Heart right ventricle (tissue), 16 donors: ENCODE measurements at regions not wholly inside any gene's neighbourhood (a gene's known extent, or its start where the extent isn't known, plus 50 kb on each side); places are given as distances from the start of the nearest gene placed in this dataset.

Experiments used
- ATAC-seq, 8 donors: fragments of 200-7000 bp; cut with Tn5 transposase; one replicate each; pipeline ENCODE4 v1.9.1; 2020; ENCODE audit warnings: mild to moderate bottlenecking in 8 of 8, moderate library complexity in 8 of 8, moderate number of reproducible peaks in 1 of 8
- DNase-seq, 2 donors: peaks; one replicate each; pipeline ENCODE4 v3.0.0-alpha.2; 2020
- H3K27ac ChIP-seq, 10 donors: fragments of 200-600 bp; sonication (generic) in 2 of 10; one replicate each; pipeline versions ENCODE4 v1.5.0 to v1.8.0; 2020 to 2022; ENCODE audit warnings: mild to moderate bottlenecking in 3 of 10
- H3K27me3 ChIP-seq, 7 donors: fragments of 200-600 bp; one replicate each; pipeline ENCODE4 v1.8.0; 2021 to 2022; ENCODE audit warnings: mild to moderate bottlenecking in 2 of 7
- H3K36me3 ChIP-seq, 9 donors: fragments of 200-600 bp; sonication (generic) in 1 of 9; one replicate each; pipeline versions ENCODE4 v1.5.0 to v1.8.0; 2020 to 2022; ENCODE audit warnings: mild to moderate bottlenecking in 2 of 9
- H3K4me1 ChIP-seq, 9 donors: fragments of 200-600 bp; sonication (generic) in 1 of 9; one replicate each; pipeline versions ENCODE4 v1.5.0 to v1.8.0; 2020 to 2022; ENCODE audit warnings: mild to moderate bottlenecking in 4 of 9
- H3K4me3 ChIP-seq, 10 donors: fragments of 200-600 bp; sonication (generic) in 2 of 10; one replicate each; pipeline versions ENCODE4 v1.5.0 to v1.8.0; 2020 to 2022; ENCODE audit warnings: mild to moderate bottlenecking in 7 of 10, moderate library complexity in 2 of 10
- H3K9me3 ChIP-seq, 11 donors: fragments of 200-600 bp in 10 of 11; sonication (generic) in 2 of 11; one replicate each; pipeline versions ENCODE4 v1.5.0 to v1.8.0; 2013 to 2022; ENCODE audit warnings: mild to moderate bottlenecking in 2 of 11, control low read depth in 1 of 11, moderate library complexity in 1 of 11
- CTCF ChIP-seq, 9 donors: fragments of 200-600 bp; sonication (generic) in 2 of 9; IDR thresholded peaks; one replicate each; pipeline versions ENCODE4 v1.5.0 to v1.8.0; 2021 to 2022; ENCODE audit warnings: antibody characterized with exemption in 9 of 9, mild to moderate bottlenecking in 5 of 9, moderate library complexity in 1 of 9
- WGBS, 2 donors: extraction: QIAGEN DNeasy Blood & Tissue Kit; methylation state at CpG; one replicate each; pipeline ENCODE4 v1.1.7; 2013; ENCODE audit warnings: inconsistent platforms in 1 of 2; 5-methylcytosine and 5-hydroxymethylcytosine counted together
- intact Hi-C, 10 donors: fragments of 100-400 bp; cut with DNase I; formaldehyde crosslinking; loops; one replicate each; pipeline versions ENCODE4 v1.11.1 to v1.14.2; 2022
- donor health status: Arrhythmogenic right ventricular cardiomyopathy.
- donor health status: ischemic (EF 13 %, LVEDD 7.1; RV severe dilation, severe dysfunction).
- donor health status: healthy with polysubstance abuse.
- donor health status: DM: no; HTN: yes; CAD: no.
- donor health status: DM: no; HTN: no; CAD: no.
- donor health status: ischemic (EF 25% LVEDD 6.9; RV normal size, moderate dysfunction).
- donor health status: ischemic (EF 25% LVEDD 5.7; RV mildly dilated, moderate dysfunction).
- donor health status: healthy.
- donor health status: DM: yes; HTN: yes; CAD: no.
- donor health status: Ischemic cardiomyopathy.
- donor health status: ischemic (EF 35%, LVEDD 5.7; RV mildly dilated, moderate dysfunction).
- donor health status: nonischemic (EF 11% LVEDD 7.7; RV severe dilation, severe dysfunction).
- donor health status: DM: yes; HTN: yes; CAD: no.
- donor health status: PGD.
- donor health status: ischemic (EF 29% LVEDD 5.4; RV normal size, mild dysfunction).
- donor health status: nonischemic (EF 23%, LVEDD 6.1; RV moderate dilation, normal function).

DNA sequence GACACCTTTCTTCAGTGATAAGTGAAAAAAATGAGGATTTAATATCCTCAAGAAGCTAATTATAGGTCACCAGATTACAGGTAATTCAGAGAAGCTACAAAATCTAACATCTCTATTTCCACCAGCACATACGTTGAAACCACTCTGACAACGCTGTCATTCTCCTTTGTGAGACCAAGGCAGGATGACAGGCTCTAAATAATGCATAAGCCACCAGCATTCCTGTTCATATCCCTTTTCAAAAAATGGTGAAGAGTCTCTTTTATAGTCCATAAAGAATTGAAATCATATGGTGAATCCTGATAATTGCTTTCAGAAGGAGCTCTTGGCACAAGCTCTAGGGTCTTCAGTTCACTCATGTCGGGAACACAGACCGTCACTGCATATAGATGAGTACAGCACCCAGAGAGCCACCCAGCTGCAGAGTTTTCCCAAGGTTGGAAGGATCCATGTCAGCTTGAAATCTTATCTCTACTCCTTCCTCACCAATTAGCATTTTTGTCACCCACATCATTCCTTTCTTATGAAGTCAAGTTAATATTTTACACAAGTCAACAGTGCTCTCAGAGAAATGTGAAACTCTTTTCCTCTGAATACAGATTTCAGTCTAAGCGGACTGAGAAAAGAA lies 431.4 kb downstream of the TBC1D4 start:
- no peak overlapping the region for H3K4me3 ChIP-seq
- no peaks in the 10 kb centered on the region for H3K4me1 ChIP-seq
- 74 to 76% methylated on average over 5 of the region's 5 CpGs for WGBS, 2 donors
- H3K36me3 ChIP-seq = no peaks in the 10 kb centered on the region
- peak overlapping the region in 1 of 10 donors; percentile 32 for H3K27ac ChIP-seq
- H3K27me3 ChIP-seq = no peaks in the 10 kb centered on the region
- intact Hi-C loops = no loop called here
- no peak for DNase-seq
- peak in 1 of 8 donors; percentile 49 for ATAC-seq
- H3K9me3 ChIP-seq = peaks cover 0 to 19% (median 5%) of the 10 kb centered on the region in 11 donors
- no peak for TF ChIP-seq CTCF (IDR thresholded peaks at IDR 0.05)

- ATAC-seq (no peak), DNase-seq (no peak)
- no peak overlapping the region for H3K27ac ChIP-seq
- intact Hi-C loops = no loop called here
- H3K4me3 ChIP-seq = no peak overlapping the region
- TF ChIP-seq CTCF (IDR thresholded peaks at IDR 0.05) = no peak
- no peaks in the 10 kb centered on the region for H3K36me3 ChIP-seq
- H3K27me3 ChIP-seq = no peaks in the 10 kb centered on the region
- WGBS, 2 donors = 73 to 82% methylated on average over 3 of the region's 3 CpGs
- peaks cover 0 to 19% (median 5%) of the 10 kb centered on the region in 11 donors for H3K9me3 ChIP-seq
- no peaks in the 10 kb centered on the region for H3K4me1 ChIP-seq
These were observed 432.1 kb downstream of the TBC1D4 start for GRCh38 chr13:75049735-75050335.

DNA sequence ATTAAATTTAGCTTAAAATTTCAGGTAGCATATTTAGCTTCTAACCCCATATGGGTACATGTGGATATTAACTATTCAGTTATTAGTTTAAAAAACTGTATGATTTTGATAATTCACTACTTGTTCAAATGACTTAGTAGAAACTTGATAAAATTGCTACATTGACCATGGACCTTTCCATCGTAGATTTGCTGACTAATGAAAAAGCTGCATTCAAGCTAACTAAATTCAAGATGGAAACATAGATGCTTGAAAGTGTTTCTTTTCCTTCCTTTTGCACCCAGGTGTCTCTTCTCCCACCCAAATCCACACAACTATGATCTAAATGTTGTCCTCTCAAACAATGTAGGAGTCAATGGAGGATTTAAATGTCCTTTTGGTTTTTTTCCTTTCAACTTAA lies 439.2 kb downstream of the TBC1D4 start:
- peaks cover 0 to 16% (median 5%) of the 10 kb centered on the region in 11 donors for H3K9me3 ChIP-seq
- H3K36me3 ChIP-seq = no peaks in the 10 kb centered on the region
- TF ChIP-seq CTCF (IDR thresholded peaks at IDR 0.05) = no peak
- H3K4me3 ChIP-seq = no peak overlapping the region
- no peak overlapping the region for H3K27ac ChIP-seq
- intact Hi-C loops = no loop called here
- 90 to 92% methylated on average over 1 of the region's 1 CpG for WGBS, 2 donors
- DNase-seq = no peak
- no peaks in the 10 kb centered on the region for H3K4me1 ChIP-seq
- H3K27me3 ChIP-seq = no peaks in the 10 kb centered on the region
- ATAC-seq = no peak

GRCh38 chr13:75038393-75039113 lies 443.4 kb downstream of the TBC1D4 start:
- Histone ChIP-seq H3K27me3 (no peaks in the 10 kb centered on the region), H3K4me1 (no peaks in the 10 kb centered on the region), H3K27ac (no peak overlapping the region), H3K4me3 (no peak overlapping the region), H3K9me3 (peaks cover 0 to 39% (median 15%) of the 10 kb centered on the region in 11 donors), H3K36me3 (no peaks in the 10 kb centered on the region)
- ATAC-seq = no peak
- WGBS, 2 donors = 92 to 94% methylated on average over 1 of the region's 1 CpG
- no peak for DNase-seq
- intact Hi-C loops = no loop called here
- TF ChIP-seq CTCF (IDR thresholded peaks at IDR 0.05) = no peak
